PC-9 (cell line): ENCODE measurements at regions not wholly inside any gene's neighbourhood (a gene's known extent, or its start where the extent isn't known, plus 50 kb on each side); places are given as distances from the start of the nearest gene placed in this dataset.
A peak's percentile ranks its signal among the peaks of the same experiment; 100 is the strongest.

ENCODE experiments used
- BruUV-seq: library from RNA; stranded (reverse); fragments of 400-500 nt; replicated peaks from 2 replicates; lab custom pipeline; 2021; lab: Mats Ljungman, UMichigan
- CTCF ChIA-PET: fragments of 300-600 bp; sonication (Branson Sonifier 250); formaldehyde crosslinking; loops from one replicate; lab custom pipeline; 2022; ENCODE audit warnings: antibody characterized with exemption; lab: Charles Lee
- POLR2A ChIA-PET: fragments of 300-600 bp; sonication (Branson Sonifier 250); formaldehyde crosslinking; loops from one replicate; lab custom pipeline; 2022; ENCODE audit warnings: antibody characterized with exemption; ENCODE audit not compliant: unreplicated experiment; lab: Charles Lee
- DNase-seq, 2 experiments: peaks; one replicate each; pipeline versions ENCODE4 v3.0.0 to v3.0.0-alpha.2; 2015 to 2022; ENCODE audit warnings: mixed read lengths in 1 of 2
- H2AFZ ChIP-seq: fragments of 200-600 bp; sonication (generic); 2 replicates; pipeline ENCODE4 v1.8.1; 2017; ENCODE audit warnings: antibody characterized with exemption
- H3F3A ChIP-seq: fragments of 200-600 bp; sonication (generic); 2 replicates; pipeline ENCODE4 v1.8.1; 2017; ENCODE audit warnings: antibody characterized with exemption, mild to moderate bottlenecking, low read depth; ENCODE audit not compliant: insufficient read depth
- H3K27ac ChIP-seq: fragments of 200-600 bp; sonication (generic); 2 replicates; pipeline ENCODE4 v1.6.1; 2016; ENCODE audit warnings: mixed run types
- H3K27me3 ChIP-seq: fragments of 200-600 bp; sonication (generic); 2 replicates; pipeline ENCODE4 v1.6.1; 2016; ENCODE audit warnings: low read depth, mixed run types; ENCODE audit not compliant: insufficient read depth
- H3K36me3 ChIP-seq: fragments of 200-600 bp; sonication (generic); 2 replicates; pipeline ENCODE4 v1.6.1; 2016; ENCODE audit warnings: low read depth, mixed run types
- H3K4me1 ChIP-seq: fragments of 200-600 bp; sonication (generic); replicated peaks from 2 replicates; pipeline ENCODE4 v1.6.1; 2016; ENCODE audit warnings: mixed run types; ENCODE audit not compliant: insufficient read depth
- H3K4me2 ChIP-seq: fragments of 200-600 bp; sonication (generic); 2 replicates; pipeline ENCODE4 v1.6.1; 2017; ENCODE audit warnings: mixed run types
- H3K4me3 ChIP-seq: fragments of 200-600 bp; sonication (generic); 2 replicates; pipeline ENCODE4 v1.6.1; 2016; ENCODE audit warnings: mixed run types
- H3K79me2 ChIP-seq: fragments of 200-600 bp; sonication (generic); 2 replicates; pipeline ENCODE4 v1.6.1; 2017; ENCODE audit warnings: low read depth, mixed run types
- H3K9me2 ChIP-seq: fragments of 200-600 bp; sonication (generic); 2 replicates; pipeline ENCODE4 v1.8.1; 2017; ENCODE audit warnings: mild to moderate bottlenecking; ENCODE audit not compliant: insufficient read depth
- H3K9me3 ChIP-seq: fragments of 200-600 bp; sonication (generic); 2 replicates; pipeline ENCODE4 v1.8.1; 2016; ENCODE audit warnings: low read depth; ENCODE audit not compliant: insufficient read depth
- H4K20me1 ChIP-seq: fragments of 200-600 bp; sonication (generic); 2 replicates; pipeline ENCODE4 v1.8.1; 2017; ENCODE audit not compliant: insufficient read depth
- CTCF ChIP-seq: fragments of 200-600 bp; sonication (generic); conservative IDR thresholded peaks from 2 replicates; pipeline ENCODE4 v1.6.1; 2017; ENCODE audit warnings: mixed run types, antibody characterized with exemption, mild to moderate bottlenecking, moderate library complexity
- EZH2 ChIP-seq: fragments of 200-600 bp; sonication (generic); IDR thresholded peaks from 2 replicates; pipeline ENCODE4 v1.8.0; 2017; ENCODE audit warnings: antibody characterized with exemption, low read depth
- intact Hi-C: fragments of 100-400 bp; cut with micrococcal nuclease; formaldehyde crosslinking; loops from one replicate; pipeline ENCODE4 v1.10.0; 2022; ENCODE audit not compliant: unreplicated experiment

- Histone ChIP-seq H3K27ac (no peak overlapping the region), H3K4me3 (no peak overlapping the region), H3K79me2 (no peaks in the 10 kb centered on the region), H3K4me2 (no peak overlapping the region), H3K9me2 (no peaks in the 10 kb centered on the region), H2AFZ (0 out of 2 replicates have a peak overlapping the region, but pooled peaks have one; percentile 37), H3K9me3 (no peaks in the 10 kb centered on the region; the same call in 1 of the 2 replicates), H4K20me1 (no peaks in the 10 kb centered on the region), H3F3A (no peaks in the 10 kb centered on the region), H3K4me1 (no peaks in the 10 kb centered on the region), H3K36me3 (no peaks in the 10 kb centered on the region), H3K27me3 (no peaks in the 10 kb centered on the region)
- intact Hi-C loops, result no loop called here
- POLR2A ChIA-PET, result no interaction called here
- TF ChIP-seq CTCF (no peak), EZH2 (no peak)
- DNase-seq, result no peak
- no TSS peak for BruUV-seq
- CTCF ChIA-PET, result no interaction called here
Observed at GRCh38 chr1:79310609-79311008, 304.1 kb upstream of the ADGRL4 start.

- no peak for DNase-seq
- Histone ChIP-seq H3K27ac (no peak overlapping the region), H4K20me1 (no peaks in the 10 kb centered on the region), H3F3A (no peaks in the 10 kb centered on the region), H3K4me1 (no peaks in the 10 kb centered on the region), H3K4me3 (no peak overlapping the region), H3K9me3 (no peaks in the 10 kb centered on the region), H3K36me3 (no peaks in the 10 kb centered on the region), H3K4me2 (no peak overlapping the region), H2AFZ (no peak overlapping the region), H3K79me2 (no peaks in the 10 kb centered on the region), H3K9me2 (no peaks in the 10 kb centered on the region; the same call in 1 of the 2 replicates), H3K27me3 (no peaks in the 10 kb centered on the region)
- ChIA-PET CTCF (no interaction called here), POLR2A (no interaction called here)
- no TSS peak for BruUV-seq
- intact Hi-C loops, result no loop called here
- no peak for TF ChIP-seq CTCF
- no peak for TF ChIP-seq EZH2
Observed at GRCh38 chr1:79304131-79304530, 297.6 kb upstream of the ADGRL4 start.

- no peak for DNase-seq
- intact Hi-C loops, result no loop called here
- POLR2A ChIA-PET, result no interaction called here
- no peaks in the 10 kb centered on the region for H3F3A ChIP-seq
- no peaks in the 10 kb centered on the region for H3K9me3 ChIP-seq
- no peak for TF ChIP-seq EZH2
- H3K9me2 ChIP-seq, result peaks cover 8% of the 10 kb centered on the region
- H3K4me2 ChIP-seq, result no peak overlapping the region
- no peaks in the 10 kb centered on the region for H4K20me1 ChIP-seq
- no peaks in the 10 kb centered on the region for H3K79me2 ChIP-seq
- H3K4me1 ChIP-seq, result no peaks in the 10 kb centered on the region
- no peak overlapping the region for H3K4me3 ChIP-seq
- no TSS peak for BruUV-seq
- H3K27me3 ChIP-seq, result no peaks in the 10 kb centered on the region
- no peak overlapping the region for H3K27ac ChIP-seq
- no peaks in the 10 kb centered on the region for H3K36me3 ChIP-seq
- H2AFZ ChIP-seq, result no peak overlapping the region
- CTCF ChIA-PET, result no interaction called here
Observed at GRCh38 chr1:79303040-79303439, 296.5 kb upstream of the ADGRL4 start.

GRCh38 chr1:79302380-79302930, 295.9 kb upstream of the ADGRL4 start:
- H3K27ac ChIP-seq, result no peak overlapping the region
- no peaks in the 10 kb centered on the region for H3K9me3 ChIP-seq
- intact Hi-C loops, result no loop called here
- H3K4me3 ChIP-seq, result no peak overlapping the region
- H3K27me3 ChIP-seq, result no peaks in the 10 kb centered on the region
- no TSS peak for BruUV-seq
- H2AFZ ChIP-seq, result peak overlapping the region; percentile 61; the same call in 1 of the 2 replicates
- TF ChIP-seq EZH2 (no peak), CTCF (no peak)
- no peak for DNase-seq
- CTCF ChIA-PET, result no interaction called here
- no peaks in the 10 kb centered on the region for H3K4me1 ChIP-seq
- peaks cover 8% of the 10 kb centered on the region for H3K9me2 ChIP-seq
- POLR2A ChIA-PET, result no interaction called here
- H3K79me2 ChIP-seq, result no peaks in the 10 kb centered on the region
- H4K20me1 ChIP-seq, result no peaks in the 10 kb centered on the region
- no peaks in the 10 kb centered on the region for H3F3A ChIP-seq
- H3K36me3 ChIP-seq, result no peaks in the 10 kb centered on the region
- no peak overlapping the region for H3K4me2 ChIP-seq
